Parathyroid adenoma (tissue), 2 donors: ENCODE measurements at regions not wholly inside any gene's neighbourhood (a gene's known extent, or its start where the extent isn't known, plus 50 kb on each side); places are given as distances from the start of the nearest gene placed in this dataset.

ENCODE experiments used
- H2AFZ ChIP-seq: fragments of 300-600 bp; sonication (generic); one replicate; pipeline ENCODE4 v1.7.0; 2017; ENCODE audit warnings: antibody characterized with exemption, mild to moderate bottlenecking
- H3K27ac ChIP-seq: fragments of 300-600 bp; sonication (generic); one replicate; pipeline ENCODE4 v1.7.0; 2017
- H3K27me3 ChIP-seq: fragments of 300-600 bp; sonication (generic); one replicate; pipeline ENCODE4 v1.7.0; 2017; ENCODE audit warnings: low read length; ENCODE audit not compliant: control insufficient read depth, insufficient read depth
- H3K36me3 ChIP-seq: fragments of 300-600 bp; sonication (generic); one replicate; pipeline ENCODE4 v1.7.0; 2017; ENCODE audit warnings: low read length; ENCODE audit not compliant: control insufficient read depth, insufficient read depth
- H3K4me1 ChIP-seq: fragments of 300-600 bp; sonication (generic); one replicate; pipeline ENCODE4 v1.7.0; 2017; ENCODE audit warnings: control low read depth
- H3K4me2 ChIP-seq: fragments of 300-600 bp; sonication (generic); one replicate; pipeline ENCODE4 v1.7.0; 2017; ENCODE audit warnings: low read length
- H3K4me3 ChIP-seq: fragments of 300-600 bp; sonication (generic); one replicate; pipeline ENCODE4 v1.7.0; 2017; ENCODE audit warnings: low read depth, low read length
- H3K79me2 ChIP-seq: fragments of 300-600 bp; sonication (generic); one replicate; pipeline ENCODE4 v1.7.0; 2017; ENCODE audit warnings: control low read depth
- H3K9ac ChIP-seq: fragments of 300-600 bp; sonication (generic); one replicate; pipeline ENCODE4 v1.7.0; 2017; ENCODE audit warnings: mild to moderate bottlenecking
- H3K9me3 ChIP-seq: fragments of 300-600 bp; sonication (generic); one replicate; pipeline ENCODE4 v1.7.0; 2017; ENCODE audit warnings: low read length; ENCODE audit not compliant: control insufficient read depth
- TF ChIP-seq, protein P1 (sequence below): fragments of 300-600 bp; sonication (generic); IDR thresholded peaks from one replicate; pipeline ENCODE4 v1.7.0; 2017; ENCODE audit warnings: antibody characterized with exemption, mild to moderate bottlenecking
- donor health status: primary hyperparathyroidism.

DNA sequence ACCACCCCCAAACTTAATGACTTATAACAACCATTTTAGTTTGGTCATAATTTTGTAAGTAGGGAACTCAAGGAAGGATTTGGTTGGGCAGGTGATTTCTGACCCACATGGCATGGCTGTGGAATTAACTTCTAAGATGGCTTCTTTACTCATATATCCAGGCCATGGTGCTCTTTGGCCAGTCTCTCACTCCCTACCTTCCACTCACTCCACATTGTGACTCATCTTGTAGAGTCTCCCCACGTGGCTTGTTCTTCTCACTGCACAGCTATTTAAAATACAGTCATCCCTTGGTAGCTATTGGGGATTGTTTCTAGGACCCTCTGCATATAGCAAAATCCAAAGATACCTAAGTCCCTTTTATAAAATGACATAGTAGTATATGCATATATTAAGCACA is 76.6 kb upstream of the MAST4 start:
- Histone ChIP-seq H3K4me3 (no peak overlapping the region), H3K27me3 (no peaks in the 10 kb centered on the region), H3K36me3 (no peaks in the 10 kb centered on the region), H3K27ac (no peak overlapping the region), H2AFZ (no peak overlapping the region), H3K9ac (no peak overlapping the region), H3K79me2 (no peaks in the 10 kb centered on the region), H3K9me3 (no peaks in the 10 kb centered on the region), H3K4me1 (no peaks in the 10 kb centered on the region), H3K4me2 (no peak overlapping the region)
- TF ChIP-seq, protein P1, sequence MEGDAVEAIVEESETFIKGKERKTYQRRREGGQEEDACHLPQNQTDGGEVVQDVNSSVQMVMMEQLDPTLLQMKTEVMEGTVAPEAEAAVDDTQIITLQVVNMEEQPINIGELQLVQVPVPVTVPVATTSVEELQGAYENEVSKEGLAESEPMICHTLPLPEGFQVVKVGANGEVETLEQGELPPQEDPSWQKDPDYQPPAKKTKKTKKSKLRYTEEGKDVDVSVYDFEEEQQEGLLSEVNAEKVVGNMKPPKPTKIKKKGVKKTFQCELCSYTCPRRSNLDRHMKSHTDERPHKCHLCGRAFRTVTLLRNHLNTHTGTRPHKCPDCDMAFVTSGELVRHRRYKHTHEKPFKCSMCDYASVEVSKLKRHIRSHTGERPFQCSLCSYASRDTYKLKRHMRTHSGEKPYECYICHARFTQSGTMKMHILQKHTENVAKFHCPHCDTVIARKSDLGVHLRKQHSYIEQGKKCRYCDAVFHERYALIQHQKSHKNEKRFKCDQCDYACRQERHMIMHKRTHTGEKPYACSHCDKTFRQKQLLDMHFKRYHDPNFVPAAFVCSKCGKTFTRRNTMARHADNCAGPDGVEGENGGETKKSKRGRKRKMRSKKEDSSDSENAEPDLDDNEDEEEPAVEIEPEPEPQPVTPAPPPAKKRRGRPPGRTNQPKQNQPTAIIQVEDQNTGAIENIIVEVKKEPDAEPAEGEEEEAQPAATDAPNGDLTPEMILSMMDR: no peak

DNA sequence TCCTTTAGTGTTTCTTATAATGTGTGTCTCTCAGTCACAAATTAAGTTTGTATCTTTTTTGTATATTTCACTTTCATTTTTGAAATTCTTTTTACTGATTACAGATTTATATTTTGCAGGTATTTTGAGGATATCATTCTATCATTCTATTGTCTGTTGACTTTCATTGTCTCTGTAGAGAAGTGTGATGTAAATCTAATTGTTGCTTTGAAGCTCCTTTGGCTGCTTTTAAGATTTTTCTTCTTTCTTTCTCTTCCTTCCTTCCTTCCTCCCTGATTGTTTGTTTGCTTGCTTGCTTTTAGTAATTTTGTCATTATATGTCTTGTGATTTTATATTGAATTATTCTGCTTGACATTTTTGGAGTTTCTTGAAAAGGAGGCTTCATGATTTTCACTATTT is 75.3 kb upstream of the MAST4 start:
- no peak overlapping the region for H3K27ac ChIP-seq
- TF ChIP-seq, protein P1: no peak
- H3K36me3 ChIP-seq: no peaks in the 10 kb centered on the region
- no peaks in the 10 kb centered on the region for H3K4me1 ChIP-seq
- no peaks in the 10 kb centered on the region for H3K9me3 ChIP-seq
- no peak overlapping the region for H2AFZ ChIP-seq
- H3K9ac ChIP-seq: no peak overlapping the region
- H3K79me2 ChIP-seq: no peaks in the 10 kb centered on the region
- no peaks in the 10 kb centered on the region for H3K27me3 ChIP-seq
- H3K4me2 ChIP-seq: no peak overlapping the region
- H3K4me3 ChIP-seq: no peak overlapping the region

DNA sequence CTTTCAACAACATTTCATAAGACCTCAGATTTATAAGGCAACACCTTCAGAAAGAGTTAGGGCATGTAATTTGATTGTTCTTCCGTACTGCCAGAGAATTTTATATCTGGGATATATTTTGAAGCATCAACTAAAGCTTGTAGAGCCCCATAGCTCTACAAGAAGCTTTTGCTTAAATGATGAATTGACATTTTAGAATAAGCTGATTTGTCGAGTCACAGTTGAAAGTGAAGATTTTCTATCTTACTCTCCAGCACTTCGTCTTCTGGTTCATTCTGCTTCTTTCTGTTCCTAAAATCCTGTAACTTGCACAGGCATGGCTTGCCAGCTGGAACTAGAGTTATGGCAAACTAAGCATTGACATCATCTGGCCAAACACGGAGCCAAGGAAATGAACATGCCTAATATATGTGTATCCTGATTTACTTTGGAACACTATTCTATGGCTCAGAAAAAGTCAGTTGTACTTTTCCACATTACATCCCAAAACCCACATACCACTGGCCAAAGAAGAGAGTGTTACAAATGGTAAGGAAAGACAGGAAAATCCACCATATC is 68.6 kb upstream of the MAST4 start:
- H2AFZ ChIP-seq: no peak overlapping the region
- no peaks in the 10 kb centered on the region for H3K27me3 ChIP-seq
- H3K4me3 ChIP-seq: no peak overlapping the region
- TF ChIP-seq, protein P1: no peak
- no peaks in the 10 kb centered on the region for H3K36me3 ChIP-seq
- no peaks in the 10 kb centered on the region for H3K79me2 ChIP-seq
- H3K4me1 ChIP-seq: no peaks in the 10 kb centered on the region
- H3K27ac ChIP-seq: no peak overlapping the region
- H3K4me2 ChIP-seq: no peak overlapping the region
- H3K9ac ChIP-seq: no peak overlapping the region
- no peaks in the 10 kb centered on the region for H3K9me3 ChIP-seq

- Histone ChIP-seq H3K79me2 (no peaks in the 10 kb centered on the region), H3K9me3 (no peaks in the 10 kb centered on the region), H3K36me3 (no peaks in the 10 kb centered on the region), H3K4me3 (no peak overlapping the region), H3K27me3 (no peaks in the 10 kb centered on the region), H3K4me2 (no peak overlapping the region), H3K27ac (no peak overlapping the region), H2AFZ (no peak overlapping the region), H3K4me1 (no peaks in the 10 kb centered on the region), H3K9ac (no peak overlapping the region)
- TF ChIP-seq, protein P1: no peak
Measured at GRCh38 chr5:66529182-66529581, 67.0 kb upstream of the MAST4 start.

- H3K79me2 ChIP-seq: no peaks in the 10 kb centered on the region
Measured at GRCh38 chr5:66529704-66530103, 66.5 kb upstream of the MAST4 start.

More at GRCh38 chr5:66529704-66530103, 66.5 kb upstream of the MAST4 start:
- Histone ChIP-seq H3K4me3 (no peak overlapping the region), H3K9ac (no peak overlapping the region), H2AFZ (no peak overlapping the region), H3K36me3 (no peaks in the 10 kb centered on the region), H3K9me3 (no peaks in the 10 kb centered on the region), H3K27ac (no peak overlapping the region), H3K4me2 (no peak overlapping the region), H3K4me1 (no peaks in the 10 kb centered on the region), H3K27me3 (no peaks in the 10 kb centered on the region)
- TF ChIP-seq, protein P1: no peak
